GM12891 (cell line): ENCODE measurements at regions not wholly inside any gene's neighbourhood (a gene's known extent, or its start where the extent isn't known, plus 50 kb on each side); places are given as distances from the start of the nearest gene placed in this dataset.

ENCODE experiments used
- POLR2A ChIP-seq: IDR thresholded peaks from 2 replicates; pipeline ENCODE4 v1.6.1; 2011; ENCODE audit warnings: low read depth, low read length, control low read depth
- POLR2AphosphoS5 ChIP-seq: IDR thresholded peaks from 2 replicates; pipeline ENCODE4 v1.6.1; 2011; ENCODE audit warnings: low read depth, low read length, control low read depth
- POU2F2 ChIP-seq: IDR thresholded peaks from 2 replicates; pipeline ENCODE4 v1.6.1; 2011; ENCODE audit warnings: low read depth, mild to moderate bottlenecking, control low read depth, low read length, moderate library complexity

GRCh38 chr17:34788696-34789095 is 172.6 kb downstream of the CCT6B start:
- TF ChIP-seq POU2F2, result no peak
- no peak for TF ChIP-seq POLR2A
- TF ChIP-seq POLR2AphosphoS5, result no peak
